Activated CD8-positive, alpha-beta T cell treated with anti-CD3 and anti-CD28 coated beads for 36 hours (primary cell): ENCODE measurements at regions not wholly inside any gene's neighbourhood (a gene's known extent, or its start where the extent isn't known, plus 50 kb on each side); places are given as distances from the start of the nearest gene placed in this dataset.

Experiments
- ATAC-seq: fragments of 200-7000 bp; cut with Tn5 transposase; one replicate; pipeline ENCODE4 v1.10.0; 2021; ENCODE audit warnings: mild to moderate bottlenecking, moderate library complexity
- CTCF ChIA-PET: fragments of 350-600 bp; sonication (Branson Sonifier 250); formaldehyde crosslinking; loops from one replicate; lab custom pipeline; 2021; ENCODE audit warnings: antibody characterized with exemption; lab: Charles Lee
- POLR2A ChIA-PET: fragments of 350-600 bp; sonication (Branson Sonifier 250); formaldehyde crosslinking; loops from one replicate; lab custom pipeline; 2021; ENCODE audit warnings: antibody characterized with exemption; lab: Charles Lee
- DNase-seq: peaks from one replicate; pipeline ENCODE4 v3.0.0-alpha.2; 2020
- H3K27ac Mint-ChIP-seq: one replicate; pipeline ENCODE4 v1.8.0; 2021; ENCODE audit warnings: mild to moderate bottlenecking, mixed read lengths
- H3K27me3 Mint-ChIP-seq: one replicate; pipeline ENCODE4 v1.8.0; 2021; ENCODE audit warnings: mixed read lengths
- H3K36me3 Mint-ChIP-seq: one replicate; pipeline ENCODE4 v1.8.0; 2021; ENCODE audit warnings: low read depth, mixed read lengths
- H3K4me1 Mint-ChIP-seq: one replicate; pipeline ENCODE4 v1.8.0; 2021; ENCODE audit warnings: low read depth, mixed read lengths
- H3K4me3 Mint-ChIP-seq: one replicate; pipeline ENCODE4 v1.8.0; 2021; ENCODE audit warnings: mild to moderate bottlenecking, moderate library complexity, mixed read lengths
- H3K9me3 Mint-ChIP-seq: one replicate; pipeline ENCODE4 v1.8.0; 2021; ENCODE audit warnings: mixed read lengths
- CTCF ChIP-seq: fragments of 200-600 bp; IDR thresholded peaks from one replicate; pipeline ENCODE4 v1.8.0; 2022; ENCODE audit warnings: antibody characterized with exemption, mild to moderate bottlenecking
- intact Hi-C: fragments of 100-400 bp; cut with micrococcal nuclease; formaldehyde crosslinking; loops from one replicate; pipeline ENCODE4 v1.10.0; 2022

- no peaks in the 10 kb centered on the region for H3K27me3 Mint-ChIP-seq
- DNase-seq (no peak), ATAC-seq (no peak)
- H3K9me3 Mint-ChIP-seq: no peaks in the 10 kb centered on the region
- CTCF ChIA-PET: interaction anchor here (1.2 kb wide), 1 partner anchor 78 kb away, joined by 3 read pairs; no protein-coding TSS in a partner anchor
- no peaks in the 10 kb centered on the region for H3K36me3 Mint-ChIP-seq
- no peak overlapping the region for H3K4me3 Mint-ChIP-seq
- POLR2A ChIA-PET: no interaction called here
- peaks cover 3% of the 10 kb centered on the region for H3K4me1 Mint-ChIP-seq
- intact Hi-C loops: no loop called here
- no peak overlapping the region for H3K27ac Mint-ChIP-seq
- no peak for TF ChIP-seq CTCF
These were observed 70.1 kb upstream of the RPS6KA2 start for GRCh38 chr6:166697113-166697512.

- ChIA-PET CTCF (interaction anchor here (0.9 kb wide), 1 partner anchor 81 kb away, joined by 3 read pairs; no protein-coding TSS in a partner anchor), POLR2A (no interaction called here)
- H3K27me3 Mint-ChIP-seq: no peaks in the 10 kb centered on the region
- no peak overlapping the region for H3K27ac Mint-ChIP-seq
- DNase-seq (no peak), ATAC-seq (no peak)
- H3K4me1 Mint-ChIP-seq: no peaks in the 10 kb centered on the region
- TF ChIP-seq CTCF: no peak
- intact Hi-C loops: no loop called here
- no peak overlapping the region for H3K4me3 Mint-ChIP-seq
- H3K36me3 Mint-ChIP-seq: no peaks in the 10 kb centered on the region
- H3K9me3 Mint-ChIP-seq: no peaks in the 10 kb centered on the region
These were observed 66.8 kb upstream of the RPS6KA2 start for GRCh38 chr6:166693880-166694279.

DNA sequence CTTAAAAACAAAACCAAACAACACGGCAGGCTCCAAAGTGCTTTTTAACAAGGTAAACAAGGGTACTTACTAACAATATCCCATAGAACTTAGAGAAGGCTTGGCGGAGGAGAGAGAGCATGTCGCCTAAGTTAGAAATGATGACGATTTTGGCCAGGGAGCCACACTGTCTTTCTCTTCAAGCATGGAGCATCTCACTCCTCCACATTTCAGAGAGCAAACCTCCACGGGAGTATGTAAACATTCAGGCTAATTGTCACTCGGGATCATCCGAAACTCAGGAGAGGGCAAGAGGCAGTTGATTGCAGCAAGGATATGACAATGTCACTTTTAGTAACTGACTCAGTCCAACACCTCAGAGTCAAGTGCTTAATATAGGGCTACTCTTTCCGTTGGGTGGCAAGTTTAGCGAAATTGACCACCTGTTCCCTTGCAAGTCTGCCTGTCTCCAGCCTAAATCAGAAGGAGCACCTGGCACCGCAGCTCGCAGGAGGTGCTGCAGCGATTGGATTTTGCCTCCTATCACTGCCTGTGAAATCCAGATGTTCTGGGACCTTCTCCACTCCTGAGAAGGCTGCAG lies 65.8 kb upstream of the RPS6KA2 start:
- intact Hi-C loops: no loop called here
- Mint-ChIP-seq H3K27ac (no peak overlapping the region), H3K4me1 (no peaks in the 10 kb centered on the region), H3K27me3 (no peaks in the 10 kb centered on the region), H3K4me3 (no peak overlapping the region), H3K36me3 (no peaks in the 10 kb centered on the region), H3K9me3 (no peaks in the 10 kb centered on the region)
- no peak for ATAC-seq
- no peak for DNase-seq
- POLR2A ChIA-PET: no interaction called here
- CTCF ChIA-PET: no interaction called here
- no peak for TF ChIP-seq CTCF

DNA sequence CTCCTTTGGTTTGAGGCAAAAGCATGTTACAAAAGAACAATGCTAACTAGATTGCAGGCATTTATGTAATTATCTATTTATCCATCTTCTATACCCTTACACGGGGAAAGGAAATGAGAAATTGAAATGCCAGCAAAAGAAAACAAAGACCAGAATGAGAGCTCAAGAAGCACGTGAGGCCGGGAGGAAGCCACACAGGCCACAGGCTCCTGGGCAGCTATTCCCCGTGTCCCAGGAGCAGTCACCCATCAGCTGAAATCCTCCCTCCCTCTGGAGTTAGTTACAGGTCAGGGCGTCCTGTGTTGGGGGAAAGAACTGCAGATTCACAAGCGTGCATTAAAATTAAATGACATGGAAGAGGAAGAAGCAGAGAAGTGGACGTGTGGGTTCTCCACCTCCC lies 64.7 kb upstream of the RPS6KA2 start:
- Mint-ChIP-seq H3K4me1 (no peaks in the 10 kb centered on the region), H3K27ac (no peak overlapping the region), H3K27me3 (no peaks in the 10 kb centered on the region), H3K9me3 (no peaks in the 10 kb centered on the region), H3K36me3 (no peaks in the 10 kb centered on the region), H3K4me3 (no peak overlapping the region)
- DNase-seq: no peak
- POLR2A ChIA-PET: no interaction called here
- CTCF ChIA-PET: no interaction called here
- no peak for ATAC-seq
- intact Hi-C loops: no loop called here
- no peak for TF ChIP-seq CTCF

DNA sequence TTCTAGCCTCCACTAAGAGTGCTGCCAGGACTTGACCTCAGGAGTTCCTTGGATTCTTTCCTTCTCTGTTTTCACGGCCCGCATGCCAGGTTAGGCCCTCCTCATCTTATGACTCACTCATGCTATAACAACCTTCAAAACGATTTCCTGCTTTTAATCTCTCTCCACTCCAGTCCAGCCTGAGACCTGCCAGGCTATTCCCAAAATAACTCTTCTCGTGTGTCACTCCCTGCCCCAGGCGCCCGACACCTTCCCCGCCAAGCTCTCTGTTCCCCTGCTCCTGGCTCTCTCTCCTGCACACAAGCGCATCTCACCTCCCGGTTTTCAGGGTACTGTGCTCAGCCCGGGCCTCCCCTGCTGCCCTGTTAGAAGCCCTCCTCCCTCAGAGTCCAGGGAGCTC lies 64.1 kb upstream of the RPS6KA2 start:
- H3K27me3 Mint-ChIP-seq: no peaks in the 10 kb centered on the region
- no peak for ATAC-seq
- H3K4me1 Mint-ChIP-seq: no peaks in the 10 kb centered on the region
- DNase-seq: no peak
- intact Hi-C loops: no loop called here
- ChIA-PET POLR2A (no interaction called here), CTCF (no interaction called here)
- no peaks in the 10 kb centered on the region for H3K36me3 Mint-ChIP-seq
- no peaks in the 10 kb centered on the region for H3K9me3 Mint-ChIP-seq
- TF ChIP-seq CTCF: no peak
- H3K27ac Mint-ChIP-seq: no peak overlapping the region
- no peak overlapping the region for H3K4me3 Mint-ChIP-seq
